ENCODE measurements at regions not wholly inside any gene's neighbourhood (a gene's known extent, or its start where the extent isn't known, plus 50 kb on each side); places are given as distances from the start of the nearest gene placed in this dataset.

DNA sequence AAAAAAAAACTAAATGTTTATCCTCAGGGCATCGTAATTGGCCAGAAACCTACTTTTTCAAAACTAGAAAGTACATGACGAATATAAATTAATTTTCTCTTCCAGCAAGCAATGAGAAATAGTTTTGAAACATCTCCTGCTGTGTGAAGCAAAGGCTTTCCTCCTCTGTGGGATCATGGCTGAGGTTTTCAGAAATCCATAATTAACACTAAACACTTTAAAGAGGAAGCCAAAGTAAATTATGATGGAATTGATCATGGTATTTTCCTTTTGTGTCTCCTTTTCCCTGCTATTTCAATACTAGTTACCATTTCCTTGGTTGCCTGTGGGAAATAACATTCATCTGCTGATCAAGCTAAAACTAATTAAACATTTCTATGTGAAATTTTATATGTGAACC is 1413.8 kb upstream of the PCDH20 start:
- TF ChIP-seq CTCF (IDR thresholded peaks at IDR 0.05), result no peak
- no peak for TF ChIP-seq POLR2A (IDR thresholded peaks at IDR 0.05)
